Peyer's patch (tissue), 4 donors: ENCODE measurements at regions not wholly inside any gene's neighbourhood (a gene's known extent, or its start where the extent isn't known, plus 50 kb on each side); places are given as distances from the start of the nearest gene placed in this dataset.
A peak's percentile ranks its signal among the peaks of the same experiment; 100 is the strongest.

Experiments used
- DNase-seq, 3 donors: peaks; one replicate each; pipeline ENCODE4 v3.0.0-alpha.2; 2017 to 2019
- H3K27ac ChIP-seq, 4 donors: fragments of 200-600 bp; sonication (generic); one replicate each; pipeline ENCODE4 v1.5.1; 2016 to 2019
- H3K27me3 ChIP-seq, 2 donors: fragments of 200-600 bp; sonication (generic); one replicate each; pipeline ENCODE4 v1.5.1; 2019
- H3K36me3 ChIP-seq, 3 donors: fragments of 200-600 bp; sonication (generic); one replicate each; pipeline ENCODE4 v1.5.1; 2016 to 2019
- H3K4me1 ChIP-seq, 4 donors: fragments of 200-600 bp; sonication (generic); one replicate each; pipeline ENCODE4 v1.5.1; 2016 to 2019
- H3K4me3 ChIP-seq, 4 donors: fragments of 200-600 bp; sonication (generic); 1 replicate in 3 of 4; 2 replicates in 1 of 4; pipeline ENCODE4 v1.5.1; 2016 to 2019; ENCODE audit warnings: mild to moderate bottlenecking in 1 of 4
- H3K9me3 ChIP-seq, 4 donors: fragments of 200-600 bp; sonication (generic); one replicate each; pipeline ENCODE4 v1.5.1; 2016 to 2019; ENCODE audit warnings: mild to moderate bottlenecking in 1 of 4
- POLR2A ChIP-seq, 2 donors: fragments of 450-650 bp; IDR thresholded peaks; one replicate each; pipeline ENCODE4 v1.5.1; 2017; ENCODE audit warnings: antibody characterized with exemption in 2 of 2, mild to moderate bottlenecking in 2 of 2, moderate library complexity in 2 of 2
- TF ChIP-seq, protein P1 (sequence below), 6 experiments: fragments of 450-650 bp in 4 of 6; fragments of 200-600 bp in 2 of 6; sonication (generic) in 1 of 6; IDR thresholded peaks; one replicate each; pipeline ENCODE4 v1.5.1; 2017 to 2019; ENCODE audit warnings: antibody characterized with exemption in 6 of 6, mild to moderate bottlenecking in 3 of 6, moderate library complexity in 1 of 6

- no peak overlapping the region for H3K27ac ChIP-seq
- DNase-seq: no peak
- no peaks in the 10 kb centered on the region for H3K9me3 ChIP-seq
- H3K4me3 ChIP-seq: no peak overlapping the region
- no peaks in the 10 kb centered on the region for H3K4me1 ChIP-seq
- no peak for TF ChIP-seq POLR2A (IDR thresholded peaks at IDR 0.05)
- TF ChIP-seq, protein P1, sequence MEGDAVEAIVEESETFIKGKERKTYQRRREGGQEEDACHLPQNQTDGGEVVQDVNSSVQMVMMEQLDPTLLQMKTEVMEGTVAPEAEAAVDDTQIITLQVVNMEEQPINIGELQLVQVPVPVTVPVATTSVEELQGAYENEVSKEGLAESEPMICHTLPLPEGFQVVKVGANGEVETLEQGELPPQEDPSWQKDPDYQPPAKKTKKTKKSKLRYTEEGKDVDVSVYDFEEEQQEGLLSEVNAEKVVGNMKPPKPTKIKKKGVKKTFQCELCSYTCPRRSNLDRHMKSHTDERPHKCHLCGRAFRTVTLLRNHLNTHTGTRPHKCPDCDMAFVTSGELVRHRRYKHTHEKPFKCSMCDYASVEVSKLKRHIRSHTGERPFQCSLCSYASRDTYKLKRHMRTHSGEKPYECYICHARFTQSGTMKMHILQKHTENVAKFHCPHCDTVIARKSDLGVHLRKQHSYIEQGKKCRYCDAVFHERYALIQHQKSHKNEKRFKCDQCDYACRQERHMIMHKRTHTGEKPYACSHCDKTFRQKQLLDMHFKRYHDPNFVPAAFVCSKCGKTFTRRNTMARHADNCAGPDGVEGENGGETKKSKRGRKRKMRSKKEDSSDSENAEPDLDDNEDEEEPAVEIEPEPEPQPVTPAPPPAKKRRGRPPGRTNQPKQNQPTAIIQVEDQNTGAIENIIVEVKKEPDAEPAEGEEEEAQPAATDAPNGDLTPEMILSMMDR (IDR thresholded peaks at IDR 0.05): no peak
- H3K27me3 ChIP-seq: no peaks in the 10 kb centered on the region
- H3K36me3 ChIP-seq: no peaks in the 10 kb centered on the region
Observed at GRCh38 chr5:143514616-143515335, 111.3 kb upstream of the NR3C1 start.

- no peak for TF ChIP-seq POLR2A (IDR thresholded peaks at IDR 0.05)
- TF ChIP-seq, protein P1 (IDR thresholded peaks at IDR 0.05): no peak
Observed at GRCh38 chr5:143513720-143514119, 110.2 kb upstream of the NR3C1 start.

DNA sequence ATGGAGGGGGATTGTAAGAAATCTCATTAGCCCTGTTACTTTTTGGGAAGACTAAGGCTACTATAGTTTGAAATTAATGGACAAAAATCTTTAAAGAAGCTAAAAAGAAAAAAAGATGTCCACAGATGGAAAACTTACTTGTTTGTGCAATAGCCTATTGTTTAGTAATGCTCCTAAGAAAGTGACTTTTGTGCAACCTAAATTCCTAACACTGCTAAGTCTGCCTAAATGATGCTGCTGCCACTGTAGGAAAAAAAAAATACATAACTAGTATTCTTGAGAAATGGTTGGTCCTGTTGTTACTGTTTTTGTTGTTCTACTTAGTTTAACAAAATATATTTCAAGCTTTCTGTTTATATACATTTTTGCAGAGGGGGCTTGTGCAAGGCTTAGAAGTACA is 108.2 kb upstream of the NR3C1 start:
- Histone ChIP-seq H3K9me3 (no peaks in the 10 kb centered on the region), H3K27ac (no peak overlapping the region), H3K36me3 (no peaks in the 10 kb centered on the region), H3K4me1 (no peaks in the 10 kb centered on the region), H3K27me3 (no peaks in the 10 kb centered on the region), H3K4me3 (no peak overlapping the region)
- TF ChIP-seq, protein P1 (IDR thresholded peaks at IDR 0.05): no peak
- no peak for TF ChIP-seq POLR2A (IDR thresholded peaks at IDR 0.05)
- no peak for DNase-seq

More at GRCh38 chr5:143513720-143514119, 110.2 kb upstream of the NR3C1 start:
- DNase-seq: no peak
- Histone ChIP-seq H3K27me3 (no peaks in the 10 kb centered on the region), H3K4me1 (no peaks in the 10 kb centered on the region), H3K27ac (no peak overlapping the region), H3K36me3 (no peaks in the 10 kb centered on the region), H3K4me3 (no peak overlapping the region), H3K9me3 (no peaks in the 10 kb centered on the region)

GRCh38 chr5:143509758-143510221 is 106.3 kb upstream of the NR3C1 start:
- Histone ChIP-seq H3K36me3 (no peaks in the 10 kb centered on the region), H3K27me3 (no peaks in the 10 kb centered on the region), H3K27ac (no peak overlapping the region), H3K4me1 (no peaks in the 10 kb centered on the region), H3K4me3 (no peak overlapping the region), H3K9me3 (no peaks in the 10 kb centered on the region)
- DNase-seq: no peak
- TF ChIP-seq, protein P1 (IDR thresholded peaks at IDR 0.05): no peak

DNA sequence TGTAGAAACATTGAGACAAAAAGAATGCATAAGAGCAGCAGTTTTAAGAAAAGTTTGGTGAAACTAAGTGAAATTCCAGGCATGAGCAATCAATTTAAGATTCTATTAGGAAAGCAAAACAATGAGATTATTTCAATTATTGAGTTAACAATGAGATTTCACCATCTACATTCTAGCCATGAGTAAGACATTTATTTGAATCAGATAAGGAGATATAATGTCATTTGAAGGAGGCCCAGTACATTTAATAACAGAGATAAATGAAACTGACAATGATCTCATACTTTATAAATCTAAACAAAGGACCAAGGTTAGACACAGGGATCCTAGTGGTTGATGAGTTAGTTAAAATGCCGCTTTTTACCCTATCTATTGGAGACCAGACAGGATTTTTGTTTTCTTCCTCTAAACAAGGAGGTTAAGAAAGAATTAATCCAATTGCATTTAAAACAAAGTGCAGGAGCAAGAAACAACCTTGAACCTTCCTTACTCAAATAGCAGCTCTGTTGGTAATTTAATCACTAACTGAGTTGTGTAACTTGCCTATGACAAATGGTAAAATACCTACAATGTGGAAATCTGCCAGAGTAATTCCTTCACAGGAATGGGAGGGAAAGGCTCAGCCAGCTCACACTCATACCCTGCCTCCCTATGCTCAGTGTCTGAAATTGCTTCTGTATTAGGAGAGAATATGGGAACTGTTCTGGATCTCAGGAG is 103.5 kb upstream of the NR3C1 start:
- H3K4me1 ChIP-seq: no peaks in the 10 kb centered on the region
- DNase-seq: no peak
- no peaks in the 10 kb centered on the region for H3K9me3 ChIP-seq
- H3K4me3 ChIP-seq: no peak overlapping the region
- no peaks in the 10 kb centered on the region for H3K27me3 ChIP-seq
- H3K27ac ChIP-seq: peak overlapping the region in 2 of 4 donors; percentile 10 to 53
- H3K36me3 ChIP-seq: no peaks in the 10 kb centered on the region
- no peak for TF ChIP-seq POLR2A (IDR thresholded peaks at IDR 0.05)
- TF ChIP-seq, protein P1 (IDR thresholded peaks at IDR 0.05): peak in 1 of 6 experiments; percentile 37
